DMS114 treated with DMSO at 0.1 percent for 48 hours (cell line): ENCODE measurements at regions not wholly inside any gene's neighbourhood (a gene's known extent, or its start where the extent isn't known, plus 50 kb on each side); places are given as distances from the start of the nearest gene placed in this dataset.

ENCODE experiments used
- DNase-seq: peaks from one replicate; lab custom pipeline; 2025; ENCODE audit not compliant: unreplicated experiment; lab: John Stamatoyannopoulos, UW

DNA sequence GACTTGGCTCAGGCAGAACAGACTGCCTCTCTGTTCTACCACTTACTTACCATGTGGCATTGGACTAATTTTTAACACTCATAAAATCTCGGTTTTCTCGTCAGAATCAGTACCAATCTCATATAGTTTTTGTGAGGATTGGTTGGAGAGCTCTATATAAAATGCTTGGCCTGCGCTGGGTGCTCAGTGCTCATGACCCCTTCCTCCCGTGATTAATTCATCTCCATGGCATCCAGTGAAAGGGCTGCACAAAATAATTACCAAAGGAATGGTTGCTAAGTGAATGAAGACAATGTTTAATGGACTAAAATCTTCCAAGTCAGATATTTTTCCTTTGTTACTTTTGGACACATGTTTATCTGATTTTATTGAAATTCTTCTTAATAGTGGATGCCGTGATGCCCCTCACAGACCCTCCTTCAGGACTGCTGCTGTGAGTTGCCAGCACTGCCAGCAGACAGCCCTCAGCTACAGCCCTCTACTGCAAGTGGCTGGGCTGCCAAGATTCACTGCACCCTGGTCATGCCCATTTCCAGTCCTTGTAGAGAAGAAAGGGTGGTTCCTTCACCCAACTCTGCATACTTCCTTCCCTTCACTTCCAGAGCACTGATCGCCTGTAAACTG, 436.5 kb downstream of the LMO4 start:
- DNase-seq, result no peak

DNA sequence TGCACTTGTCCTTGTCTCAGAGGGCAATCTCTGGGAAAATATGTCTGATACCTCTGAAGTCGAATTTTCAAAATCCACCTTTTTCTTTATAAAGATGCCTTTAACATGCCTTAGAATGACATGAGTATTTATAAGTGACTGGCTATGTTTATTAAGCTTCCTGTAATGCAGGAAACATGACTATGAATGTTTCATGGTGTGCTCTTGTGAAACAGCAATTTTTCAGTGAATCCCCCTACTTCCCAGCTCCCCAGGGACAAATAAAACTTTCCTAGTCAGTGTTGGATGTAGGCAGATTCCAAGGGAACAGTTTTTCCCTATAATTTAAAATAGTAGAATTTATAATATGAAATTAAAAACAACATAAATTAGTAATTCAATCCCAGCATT, 437.0 kb downstream of the LMO4 start:
- DNase-seq, result no peak

DNA sequence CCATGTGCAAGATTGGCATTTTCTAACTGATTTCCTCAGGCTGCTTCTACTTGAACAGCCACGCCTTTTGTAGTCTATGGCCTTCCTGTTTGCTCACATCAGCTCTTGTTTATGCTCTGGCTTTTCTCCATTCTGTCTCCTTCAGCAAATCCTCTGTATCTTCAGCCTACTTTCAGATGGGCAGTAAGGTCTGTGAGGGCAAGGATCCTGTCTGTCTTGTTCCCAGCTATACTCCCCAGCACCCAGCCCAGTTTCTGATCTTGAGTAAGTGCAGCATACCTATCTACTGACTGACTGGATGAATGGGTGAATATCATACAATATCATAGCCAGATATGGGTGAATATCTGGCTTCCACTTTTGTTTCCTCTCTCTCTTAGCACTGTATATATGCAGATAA, 438.1 kb downstream of the LMO4 start:
- DNase-seq, result no peak

- DNase-seq, result no peak
Measured at GRCh38 chr1:87778896-87779295, 450.2 kb downstream of the LMO4 start.

- DNase-seq, result no peak
Measured at GRCh38 chr1:87781554-87781953, 452.9 kb downstream of the LMO4 start.

DNA sequence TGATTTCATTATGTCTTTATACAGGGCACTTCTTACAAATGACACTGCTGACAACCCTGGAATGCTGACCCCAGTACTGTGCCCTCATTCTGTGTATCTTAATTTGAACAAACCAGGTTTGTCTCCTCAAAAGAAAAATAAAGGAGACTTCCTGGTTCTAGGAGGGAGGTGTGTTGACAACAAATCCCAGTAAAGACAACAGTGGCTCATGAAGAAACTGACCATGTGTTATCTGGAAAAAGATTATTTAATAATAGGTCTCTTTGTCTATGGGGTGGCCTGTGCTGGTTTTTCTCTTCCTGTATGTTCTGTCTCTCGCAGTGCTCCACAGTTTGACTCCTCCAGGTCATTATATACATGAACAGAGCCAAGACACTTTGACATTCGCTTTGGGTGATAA, 454.6 kb downstream of the LMO4 start:
- DNase-seq, result no peak

DNA sequence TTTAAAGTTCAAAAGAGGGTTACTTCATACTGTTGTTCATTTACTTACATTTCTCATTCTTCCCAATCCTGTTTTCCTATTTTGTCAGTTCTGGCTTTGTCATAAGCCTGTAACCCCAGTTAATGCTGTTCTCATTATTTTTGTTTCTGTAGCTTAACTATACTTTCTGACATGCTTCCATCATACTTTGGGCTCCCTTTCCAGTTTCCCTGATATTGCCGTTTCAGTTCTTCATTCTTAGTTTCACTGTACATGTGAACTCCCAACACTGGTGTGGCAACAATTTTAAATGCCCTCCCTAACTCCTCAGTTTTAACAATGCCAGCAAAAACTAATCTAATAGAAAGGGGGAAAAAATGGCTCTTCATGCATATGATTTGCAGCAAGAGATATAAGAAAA, 456.7 kb downstream of the LMO4 start:
- no peak for DNase-seq

DNA sequence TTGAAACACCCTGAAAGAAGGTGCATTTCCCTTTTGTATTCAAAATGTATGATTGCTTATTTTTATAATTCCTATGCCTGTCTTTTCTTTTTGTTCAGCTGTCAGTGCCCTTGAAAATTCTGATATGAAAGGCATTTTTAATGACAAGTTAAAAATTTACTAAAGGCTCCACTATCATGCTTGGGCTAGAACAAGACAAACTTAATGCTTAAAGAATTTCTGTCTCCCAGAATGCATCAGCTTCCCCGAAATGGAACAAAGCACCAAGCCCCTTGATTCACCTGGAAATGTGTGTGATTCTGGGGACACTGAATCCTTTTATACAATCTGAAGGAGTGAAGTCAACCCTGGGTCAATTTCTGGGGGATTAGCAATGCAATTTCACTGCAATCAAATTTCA, 457.5 kb downstream of the LMO4 start:
- no peak for DNase-seq

DNA sequence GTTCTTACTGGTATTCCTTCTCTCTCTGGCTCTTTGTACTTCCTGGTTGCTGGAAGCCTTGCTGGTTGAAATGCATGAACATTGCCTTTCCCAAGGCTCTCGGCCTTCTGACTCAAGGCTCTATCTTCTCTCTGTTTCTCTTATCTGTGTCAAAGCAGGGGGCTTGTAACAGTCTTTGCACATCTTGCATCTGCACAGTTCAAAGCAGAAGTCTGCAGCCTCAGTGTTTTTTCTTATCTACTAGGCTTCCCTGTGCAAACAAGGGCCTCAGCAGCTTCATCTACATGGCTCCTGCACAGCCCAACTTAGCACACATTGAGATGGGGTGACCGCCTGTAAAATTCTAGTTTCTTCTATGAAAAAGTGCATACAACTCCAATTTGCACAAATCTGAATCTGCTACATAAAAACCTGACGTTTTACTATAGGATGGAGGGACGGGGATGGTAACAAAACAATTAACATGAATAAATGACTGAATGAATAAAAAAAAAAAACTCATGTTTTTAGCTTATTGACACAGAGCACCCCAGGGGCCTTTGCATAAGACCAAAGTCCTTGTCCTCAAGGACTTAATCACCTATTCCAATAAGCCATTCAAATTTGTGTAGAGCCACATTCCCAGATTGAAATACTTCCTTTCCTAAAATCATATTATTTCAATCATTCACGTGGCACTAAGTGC, 458.3 kb downstream of the LMO4 start:
- no peak for DNase-seq

DNA sequence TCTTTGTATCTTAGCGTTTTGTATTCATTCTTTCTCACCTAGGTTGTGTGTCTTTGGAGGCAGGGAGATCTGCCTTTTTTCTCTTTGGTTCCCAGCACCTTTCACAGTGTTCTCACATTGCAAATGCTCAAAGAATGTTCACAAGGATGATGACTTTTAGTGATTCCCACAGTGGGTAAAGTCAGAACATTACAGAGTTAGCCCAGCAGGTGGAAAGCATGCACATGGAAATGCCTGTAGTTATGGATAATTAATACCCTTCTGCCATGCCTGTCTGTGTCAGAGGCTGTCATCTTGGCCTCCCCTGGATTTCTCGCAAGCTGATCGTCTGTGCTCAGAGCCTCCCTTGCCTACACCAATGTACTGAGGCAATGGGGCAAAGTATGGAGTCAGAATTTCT, 458.9 kb downstream of the LMO4 start:
- DNase-seq, result no peak

GRCh38 chr1:87790756-87791155, 462.1 kb downstream of the LMO4 start:
- DNase-seq, result no peak

DNA sequence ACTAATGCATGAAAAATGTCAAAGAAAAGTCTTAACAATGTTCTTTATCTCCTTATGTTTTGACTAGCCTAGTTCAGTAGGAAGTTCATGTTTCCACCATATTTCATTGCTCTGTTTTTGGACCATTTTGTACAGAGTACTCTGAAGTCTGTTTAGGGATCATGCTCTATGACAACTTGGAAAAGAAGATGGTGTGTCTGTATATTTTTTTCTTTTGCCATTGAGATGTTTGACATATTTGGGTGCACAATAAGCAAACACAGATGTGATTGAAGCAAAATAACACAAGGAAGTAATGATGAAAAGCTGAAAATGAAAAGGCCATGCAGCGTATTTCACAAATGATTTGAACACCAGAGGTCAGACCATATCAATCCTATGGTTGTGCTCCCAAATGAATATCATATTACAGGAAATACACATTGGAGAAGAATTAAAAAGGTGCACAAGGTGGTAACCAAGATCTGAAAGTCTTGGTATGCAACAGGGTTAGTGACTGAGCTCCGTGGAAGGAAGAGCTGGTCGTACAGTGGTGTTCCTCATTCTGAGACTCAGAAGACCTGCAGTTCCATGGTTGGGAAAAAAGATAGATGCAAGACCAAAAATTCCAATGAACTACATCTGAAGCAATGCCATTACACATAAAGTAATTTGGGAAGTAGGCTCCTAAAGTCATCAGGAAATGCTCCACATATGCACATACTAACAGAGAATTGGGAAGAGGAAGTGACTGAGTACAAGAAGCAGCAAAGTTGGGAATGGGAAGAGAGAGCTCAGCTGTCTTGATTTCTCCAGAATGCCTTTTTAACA, 463.5 kb downstream of the LMO4 start:
- no peak for DNase-seq

- DNase-seq, result no peak
Measured at GRCh38 chr1:87794788-87795614, 466.3 kb downstream of the LMO4 start.

DNA sequence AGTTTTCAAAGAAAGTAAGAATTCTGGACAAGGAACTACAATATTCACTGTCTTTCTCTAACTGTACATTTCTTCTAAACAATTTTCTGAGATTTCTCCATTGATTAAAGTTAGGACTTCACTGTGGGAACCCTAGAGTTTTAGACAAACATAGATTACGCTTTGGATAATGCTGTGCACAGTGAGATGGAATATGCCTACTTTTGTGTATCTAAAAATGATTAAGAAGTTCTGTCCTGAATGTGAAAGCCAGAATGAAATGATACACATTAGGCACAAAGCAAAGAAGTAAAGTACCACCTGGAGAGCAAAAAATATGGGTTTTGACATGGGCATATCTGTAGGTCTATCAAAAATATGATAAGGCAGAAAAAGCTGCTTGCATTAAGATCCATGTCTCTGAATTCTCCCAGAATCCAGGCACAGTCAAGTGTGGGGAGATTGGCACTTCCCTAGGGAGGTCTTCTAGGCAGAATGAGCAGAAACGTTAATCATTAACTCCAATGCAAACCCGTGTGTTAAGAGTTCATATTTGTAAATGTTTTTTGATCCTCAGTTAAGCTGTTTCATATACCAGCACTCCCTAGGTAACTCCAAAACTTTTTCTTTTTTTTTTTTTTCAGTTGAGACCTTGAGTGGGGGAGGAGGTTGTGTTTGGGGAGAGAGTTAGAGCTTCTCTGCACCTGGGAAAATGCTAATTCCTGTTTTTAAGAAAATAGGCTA, 467.1 kb downstream of the LMO4 start:
- DNase-seq, result no peak

GRCh38 chr1:87796471-87796901, 467.8 kb downstream of the LMO4 start:
- no peak for DNase-seq

- DNase-seq, result no peak
Measured at GRCh38 chr1:87799451-87799850, 470.8 kb downstream of the LMO4 start.

- no peak for DNase-seq
Measured at GRCh38 chr1:87800006-87800405, 471.3 kb downstream of the LMO4 start.

DNA sequence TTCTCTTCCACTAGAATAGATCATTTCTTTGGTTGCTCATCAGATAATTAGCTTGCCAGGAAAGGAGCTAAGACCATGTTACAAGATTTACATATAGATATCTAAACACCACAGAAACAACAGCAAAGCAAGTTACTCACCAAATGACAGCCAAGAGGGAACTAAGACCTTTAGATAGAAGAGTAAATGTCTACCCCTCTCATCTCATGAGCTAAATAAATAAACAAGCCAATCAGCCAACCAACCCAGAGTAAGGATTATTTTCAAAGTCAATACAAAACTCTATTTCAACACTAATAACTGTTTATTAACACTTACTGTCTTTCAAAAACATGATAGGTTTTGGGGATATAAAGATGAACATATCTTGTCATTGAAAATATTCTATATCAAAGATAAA, 474.7 kb downstream of the LMO4 start:
- DNase-seq, result no peak

- no peak for DNase-seq
Measured at GRCh38 chr1:87804128-87804527, 475.4 kb downstream of the LMO4 start.

DNA sequence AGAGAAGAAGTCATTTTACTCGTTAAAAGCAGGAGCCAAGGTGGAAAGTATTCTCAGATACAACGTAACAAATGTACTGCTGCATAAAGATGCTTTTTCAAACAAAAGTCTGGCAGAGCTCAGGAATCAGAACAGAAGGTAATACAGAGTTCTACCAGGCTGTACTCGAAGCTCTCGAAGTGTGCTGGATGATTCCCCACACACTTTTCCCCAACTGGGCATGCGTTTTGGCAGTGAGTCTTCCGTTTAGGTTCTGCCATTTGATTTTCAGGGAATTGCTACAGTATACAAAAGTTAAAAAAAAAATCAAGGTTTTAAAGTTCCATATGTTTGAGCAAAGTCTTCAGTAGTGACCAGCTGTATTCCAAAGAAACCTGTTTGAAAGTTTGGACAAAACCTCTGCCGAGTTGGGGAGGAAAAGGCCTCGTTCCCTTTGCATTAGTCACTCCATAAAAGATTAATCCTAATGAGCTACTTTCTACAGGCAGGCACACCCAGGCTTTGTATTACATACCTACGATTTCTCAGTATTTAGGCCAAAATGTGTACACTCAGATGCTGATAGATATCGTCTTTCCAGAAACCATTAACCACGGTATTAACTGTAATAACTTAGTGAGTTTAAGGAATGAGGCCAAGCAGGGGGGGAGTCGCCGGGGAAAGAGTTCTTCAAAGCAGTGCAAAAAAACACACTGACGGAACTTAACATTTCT, 477.1 kb downstream of the LMO4 start:
- no peak for DNase-seq
